SIG-M5 treated with dmso at 0.1 percent for 504 hours (cell line): ENCODE measurements at regions not wholly inside any gene's neighbourhood (a gene's known extent, or its start where the extent isn't known, plus 50 kb on each side); places are given as distances from the start of the nearest gene placed in this dataset.

Experiments used
- DNase-seq: peaks from one replicate; lab custom pipeline; 2025; ENCODE audit not compliant: unreplicated experiment; lab: John Stamatoyannopoulos, UW

GRCh38 chr5:98041661-98042060, 731.8 kb upstream of the RGMB start:
- no peak for DNase-seq

GRCh38 chr5:98042521-98042920, 730.9 kb upstream of the RGMB start:
- no peak for DNase-seq

- DNase-seq: no peak
These were observed 730.5 kb upstream of the RGMB start for GRCh38 chr5:98042961-98043360.

GRCh38 chr5:98050583-98050982, 722.9 kb upstream of the RGMB start:
- no peak for DNase-seq

GRCh38 chr5:98053170-98053569, 720.3 kb upstream of the RGMB start:
- no peak for DNase-seq

GRCh38 chr5:98060148-98060547, 713.3 kb upstream of the RGMB start:
- no peak for DNase-seq

- DNase-seq: no peak
These were observed 709.3 kb upstream of the RGMB start for GRCh38 chr5:98064118-98064685.

GRCh38 chr5:98065261-98065909, 708.1 kb upstream of the RGMB start:
- no peak for DNase-seq

GRCh38 chr5:98066910-98067309, 706.6 kb upstream of the RGMB start:
- no peak for DNase-seq

GRCh38 chr5:98069876-98070512, 703.5 kb upstream of the RGMB start:
- no peak for DNase-seq

GRCh38 chr5:98072921-98073320, 700.5 kb upstream of the RGMB start:
- DNase-seq: no peak

GRCh38 chr5:98076501-98076900, 697.0 kb upstream of the RGMB start:
- no peak for DNase-seq

GRCh38 chr5:98085593-98085992, 687.9 kb upstream of the RGMB start:
- no peak for DNase-seq

- DNase-seq: no peak
These were observed 678.4 kb upstream of the RGMB start for GRCh38 chr5:98095072-98095471.

- DNase-seq: no peak
These were observed 677.3 kb upstream of the RGMB start for GRCh38 chr5:98096155-98096554.

- no peak for DNase-seq
These were observed 673.9 kb upstream of the RGMB start for GRCh38 chr5:98099448-98100105.

- no peak for DNase-seq
These were observed 672.3 kb upstream of the RGMB start for GRCh38 chr5:98101131-98101530.

- no peak for DNase-seq
These were observed 670.5 kb upstream of the RGMB start for GRCh38 chr5:98102936-98103335.

- no peak for DNase-seq
These were observed 669.7 kb upstream of the RGMB start for GRCh38 chr5:98103807-98104206.

GRCh38 chr5:98104454-98105188, 668.8 kb upstream of the RGMB start:
- DNase-seq: peak; percentile 44

- DNase-seq: no peak
These were observed 667.8 kb upstream of the RGMB start for GRCh38 chr5:98105681-98106080.
